ENCODE measurements at regions not wholly inside any gene's neighbourhood (a gene's known extent, or its start where the extent isn't known, plus 50 kb on each side); places are given as distances from the start of the nearest gene placed in this dataset.

GRCh38 chr6:139627091-139627490 lies 252.6 kb upstream of the CITED2 start:
- TF ChIP-seq ZNF274 (IDR thresholded peaks at IDR 0.05; ENCODE audit: borderline replicate concordance, low read depth, low read length) (no peak), ZNF140 (CRISPR knock-in tag; IDR thresholded peaks at IDR 0.05) (no peak)

Data from K562 (cell line).